Gastroesophageal sphincter (tissue), 4 donors: ENCODE measurements at regions not wholly inside any gene's neighbourhood (a gene's known extent, or its start where the extent isn't known, plus 50 kb on each side); places are given as distances from the start of the nearest gene placed in this dataset.

Experiments
- ATAC-seq: fragments of 150-250 bp; one replicate; pipeline ENCODE4 v1.9.1; 2016; ENCODE audit warnings: mild to moderate bottlenecking, moderate library complexity
- H3K27ac ChIP-seq, 4 donors: fragments of 200-600 bp; sonication (generic) in 3 of 4; 1 replicate in 3 of 4; 2 replicates in 1 of 4; pipeline ENCODE4 v1.5.1; 2016 to 2019
- H3K27me3 ChIP-seq: fragments of 200-600 bp; sonication (generic); one replicate; pipeline ENCODE4 v1.5.1; 2019
- H3K36me3 ChIP-seq, 2 donors: fragments of 200-600 bp; sonication (generic); one replicate each; pipeline ENCODE4 v1.5.1; 2019; ENCODE audit warnings: control low read depth in 1 of 2
- H3K4me1 ChIP-seq, 3 donors: fragments of 200-600 bp; sonication (generic); 1 replicate in 2 of 3; 2 replicates in 1 of 3; pipeline ENCODE4 v1.5.1; 2016 to 2019; ENCODE audit warnings: control low read depth in 2 of 3
- H3K4me3 ChIP-seq, 2 donors: fragments of 200-600 bp; sonication (generic); one replicate each; pipeline ENCODE4 v1.5.1; 2019; ENCODE audit warnings: mild to moderate bottlenecking in 1 of 2, moderate library complexity in 1 of 2
- H3K9me3 ChIP-seq, 3 donors: fragments of 200-600 bp; sonication (generic); one replicate each; pipeline ENCODE4 v1.5.1; 2017 to 2019; ENCODE audit warnings: control low read depth in 2 of 3
- EP300 ChIP-seq: sonication (generic); formaldehyde crosslinking; IDR thresholded peaks from one replicate; pipeline ENCODE4 v1.6.1; 2017; ENCODE audit warnings: antibody characterized with exemption, mild to moderate bottlenecking
- POLR2A ChIP-seq, 2 donors: fragments of 450-650 bp; IDR thresholded peaks; one replicate each; pipeline ENCODE4 v1.6.1; 2017; ENCODE audit warnings: antibody characterized with exemption in 2 of 2, mild to moderate bottlenecking in 2 of 2, moderate library complexity in 1 of 2
- POLR2AphosphoS5 ChIP-seq: sonication (generic); formaldehyde crosslinking; IDR thresholded peaks from one replicate; pipeline ENCODE4 v1.6.1; 2017; ENCODE audit warnings: antibody characterized with exemption
- WGBS, 2 donors: methylation state at CpG; one replicate each; pipeline ENCODE4 v1.1.5; 2018; ENCODE audit warnings: low coverage in 1 of 2; 5-methylcytosine and 5-hydroxymethylcytosine counted together
- TF ChIP-seq, protein P1 (sequence below), 4 experiments: fragments of 200-600 bp in 2 of 4; fragments of 450-650 bp in 2 of 4; sonication (generic) in 1 of 4; IDR thresholded peaks; one replicate each; pipeline ENCODE4 v1.5.1; 2017 to 2019; ENCODE audit warnings: antibody characterized with exemption in 4 of 4, mild to moderate bottlenecking in 2 of 4, moderate library complexity in 2 of 4

- Histone ChIP-seq H3K27me3 (no peaks in the 10 kb centered on the region), H3K27ac (no peak overlapping the region), H3K9me3 (no peaks in the 10 kb centered on the region), H3K4me1 (no peaks in the 10 kb centered on the region), H3K4me3 (no peak overlapping the region), H3K36me3 (no peaks in the 10 kb centered on the region)
- TF ChIP-seq EP300 (no peak), POLR2A (IDR thresholded peaks at IDR 0.05) (no peak), POLR2AphosphoS5 (no peak)
- TF ChIP-seq, protein P1, sequence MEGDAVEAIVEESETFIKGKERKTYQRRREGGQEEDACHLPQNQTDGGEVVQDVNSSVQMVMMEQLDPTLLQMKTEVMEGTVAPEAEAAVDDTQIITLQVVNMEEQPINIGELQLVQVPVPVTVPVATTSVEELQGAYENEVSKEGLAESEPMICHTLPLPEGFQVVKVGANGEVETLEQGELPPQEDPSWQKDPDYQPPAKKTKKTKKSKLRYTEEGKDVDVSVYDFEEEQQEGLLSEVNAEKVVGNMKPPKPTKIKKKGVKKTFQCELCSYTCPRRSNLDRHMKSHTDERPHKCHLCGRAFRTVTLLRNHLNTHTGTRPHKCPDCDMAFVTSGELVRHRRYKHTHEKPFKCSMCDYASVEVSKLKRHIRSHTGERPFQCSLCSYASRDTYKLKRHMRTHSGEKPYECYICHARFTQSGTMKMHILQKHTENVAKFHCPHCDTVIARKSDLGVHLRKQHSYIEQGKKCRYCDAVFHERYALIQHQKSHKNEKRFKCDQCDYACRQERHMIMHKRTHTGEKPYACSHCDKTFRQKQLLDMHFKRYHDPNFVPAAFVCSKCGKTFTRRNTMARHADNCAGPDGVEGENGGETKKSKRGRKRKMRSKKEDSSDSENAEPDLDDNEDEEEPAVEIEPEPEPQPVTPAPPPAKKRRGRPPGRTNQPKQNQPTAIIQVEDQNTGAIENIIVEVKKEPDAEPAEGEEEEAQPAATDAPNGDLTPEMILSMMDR (IDR thresholded peaks at IDR 0.05): no peak
- no peak for ATAC-seq
Observed at GRCh38 chr15:93722165-93722564, 509.2 kb upstream of the MCTP2 start.

DNA sequence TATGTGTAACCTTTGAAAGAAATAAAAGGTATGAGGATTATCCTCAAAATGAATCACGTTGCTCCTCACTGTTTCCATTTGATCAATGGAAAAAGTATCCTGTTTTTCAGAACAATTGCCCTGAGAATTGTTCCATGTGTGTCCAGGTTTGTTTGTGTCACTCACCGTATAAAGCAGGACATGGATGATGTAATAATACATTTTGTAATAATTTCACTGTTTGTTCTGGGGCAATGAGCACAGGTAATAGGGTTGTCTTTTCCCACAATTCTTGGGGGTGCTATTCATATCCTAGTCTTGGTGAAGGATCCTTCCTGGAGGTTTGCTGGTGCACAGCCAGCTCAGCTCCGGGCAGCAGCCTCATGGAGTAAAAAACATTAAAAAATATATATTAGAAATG lies 510.8 kb upstream of the MCTP2 start:
- TF ChIP-seq POLR2A (IDR thresholded peaks at IDR 0.05) (no peak), EP300 (no peak), POLR2AphosphoS5 (no peak)
- TF ChIP-seq, protein P1 (IDR thresholded peaks at IDR 0.05): no peak
- Histone ChIP-seq H3K27ac (no peak overlapping the region), H3K27me3 (no peaks in the 10 kb centered on the region), H3K36me3 (no peaks in the 10 kb centered on the region), H3K4me3 (no peak overlapping the region), H3K9me3 (no peaks in the 10 kb centered on the region), H3K4me1 (no peaks in the 10 kb centered on the region)
- no peak for ATAC-seq
- 85 to 88% methylated on average over 3 of the region's 3 CpGs for WGBS, 2 donors

GRCh38 chr15:93719921-93720351 lies 511.4 kb upstream of the MCTP2 start:
- Histone ChIP-seq H3K36me3 (no peaks in the 10 kb centered on the region), H3K4me1 (no peaks in the 10 kb centered on the region), H3K27me3 (no peaks in the 10 kb centered on the region), H3K4me3 (no peak overlapping the region), H3K27ac (no peak overlapping the region), H3K9me3 (no peaks in the 10 kb centered on the region)
- no peak for ATAC-seq
- 92% methylated on average over 2 of the region's 2 CpGs for WGBS, 2 donors
- TF ChIP-seq, protein P1 (IDR thresholded peaks at IDR 0.05): no peak
- no peak for TF ChIP-seq POLR2AphosphoS5
- no peak for TF ChIP-seq EP300
- no peak for TF ChIP-seq POLR2A (IDR thresholded peaks at IDR 0.05)

DNA sequence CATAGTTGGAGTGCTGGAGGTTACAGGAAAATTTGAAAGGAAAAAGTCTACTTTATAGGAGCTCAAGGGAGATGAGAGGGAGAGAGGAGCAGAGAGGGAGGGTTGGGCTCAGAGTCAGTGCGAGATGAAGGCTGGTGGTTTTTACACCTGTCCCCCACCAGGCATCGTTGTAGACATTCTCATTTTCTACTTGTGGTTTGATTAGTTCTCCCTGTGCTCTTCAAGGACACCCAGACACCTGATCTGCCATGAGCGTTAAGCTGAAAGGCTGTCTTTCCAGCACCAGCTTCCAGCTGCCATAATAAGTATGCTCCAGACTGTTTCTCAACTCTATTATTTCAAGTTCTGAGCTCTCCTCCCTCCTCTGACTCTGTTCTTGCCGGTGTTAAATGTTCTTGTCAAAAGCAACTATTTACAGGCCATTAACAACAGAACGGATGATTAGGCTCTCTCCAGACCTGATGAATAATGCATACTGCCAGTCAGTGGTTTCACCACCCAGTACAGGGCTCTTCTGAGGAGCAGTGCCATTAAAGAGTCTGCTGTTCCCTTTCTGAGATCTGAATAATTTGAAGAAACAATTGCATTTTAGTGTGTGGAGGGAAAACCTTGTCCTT lies 514.6 kb upstream of the MCTP2 start:
- no peaks in the 10 kb centered on the region for H3K9me3 ChIP-seq
- TF ChIP-seq EP300: no peak
- TF ChIP-seq POLR2A (IDR thresholded peaks at IDR 0.05): no peak
- TF ChIP-seq, protein P1 (IDR thresholded peaks at IDR 0.05): no peak
- no peak for TF ChIP-seq POLR2AphosphoS5
- H3K27ac ChIP-seq: no peak overlapping the region
- WGBS, 2 donors: 68 to 84% methylated on average over 4 to 5 of the region's 5 CpGs
- H3K36me3 ChIP-seq: no peaks in the 10 kb centered on the region
- no peak overlapping the region for H3K4me3 ChIP-seq
- ATAC-seq: no peak
- H3K27me3 ChIP-seq: no peaks in the 10 kb centered on the region
- H3K4me1 ChIP-seq: no peaks in the 10 kb centered on the region

- Histone ChIP-seq H3K27me3 (no peaks in the 10 kb centered on the region), H3K9me3 (no peaks in the 10 kb centered on the region), H3K4me3 (no peak overlapping the region), H3K4me1 (no peaks in the 10 kb centered on the region), H3K36me3 (no peaks in the 10 kb centered on the region), H3K27ac (no peak overlapping the region)
- TF ChIP-seq POLR2AphosphoS5 (no peak), EP300 (no peak), POLR2A (IDR thresholded peaks at IDR 0.05) (no peak)
- TF ChIP-seq, protein P1 (IDR thresholded peaks at IDR 0.05): no peak
- no peak for ATAC-seq
- WGBS, 2 donors: 63 to 100% methylated on average over 1 of the region's 1 CpG
Observed at GRCh38 chr15:93709708-93710107, 521.7 kb upstream of the MCTP2 start.
